Thyroid gland (tissue), 4 donors: ENCODE measurements at regions not wholly inside any gene's neighbourhood (a gene's known extent, or its start where the extent isn't known, plus 50 kb on each side); places are given as distances from the start of the nearest gene placed in this dataset.
A peak's percentile ranks its signal among the peaks of the same experiment; 100 is the strongest.

Experiments
- DNase-seq, 2 donors: peaks; one replicate each; pipeline ENCODE4 v3.0.0-alpha.2; 2019
- H3K27ac ChIP-seq, 3 donors: fragments of 200-600 bp; sonication (generic); 1 replicate in 2 of 3; 2 replicates in 1 of 3; pipeline ENCODE4 v1.5.1; 2016 to 2019; ENCODE audit warnings: mild to moderate bottlenecking in 1 of 3, moderate library complexity in 1 of 3
- H3K27me3 ChIP-seq: fragments of 200-600 bp; sonication (generic); one replicate; pipeline ENCODE4 v1.5.1; 2019
- H3K36me3 ChIP-seq, 2 donors: fragments of 200-600 bp; sonication (generic); one replicate each; pipeline ENCODE4 v1.5.1; 2016 to 2019
- H3K4me1 ChIP-seq, 2 donors: fragments of 200-600 bp; sonication (generic); one replicate each; pipeline ENCODE4 v1.5.1; 2017 to 2019
- H3K4me3 ChIP-seq, 3 donors: fragments of 200-600 bp; sonication (generic); replicated peaks in 1 of 3; 1 replicate in 2 of 3; 2 replicates in 1 of 3; pipeline ENCODE4 v1.5.1; 2016; ENCODE audit warnings: mild to moderate bottlenecking in 1 of 3
- H3K9me3 ChIP-seq: fragments of 200-600 bp; sonication (generic); one replicate; pipeline ENCODE4 v1.5.1; 2017
- CTCF ChIP-seq, 6 experiments: fragments of 200-600 bp in 3 of 6; fragments of 450-650 bp in 3 of 6; sonication (generic) in 3 of 6; IDR thresholded peaks; one replicate each; pipeline ENCODE4 v1.5.1; 2016 to 2019; ENCODE audit warnings: antibody characterized with exemption in 6 of 6, mild to moderate bottlenecking in 2 of 6, inconsistent platforms in 1 of 6, moderate library complexity in 1 of 6
- POLR2A ChIP-seq, 2 donors: fragments of 450-650 bp; IDR thresholded peaks; one replicate each; pipeline ENCODE4 v1.6.1; 2017; ENCODE audit warnings: antibody characterized with exemption in 2 of 2, mild to moderate bottlenecking in 2 of 2, moderate library complexity in 1 of 2
- WGBS, 2 donors: methylation state at CpG; one replicate each; pipeline ENCODE4 v1.1.5; 2017; 5-methylcytosine and 5-hydroxymethylcytosine counted together
- intact Hi-C: fragments of 100-400 bp; cut with DNase I; formaldehyde crosslinking; loops from one replicate; pipeline ENCODE4 v1.15.1; 2023

- DNase-seq, result peak; percentile 46 to 61
- H3K4me3 ChIP-seq, result no peak overlapping the region
- no peak for TF ChIP-seq POLR2A (IDR thresholded peaks at IDR 0.05)
- peak in 5 of 6 experiments; percentile 19 to 72 (median 54) for TF ChIP-seq CTCF (IDR thresholded peaks at IDR 0.05)
Observed at GRCh38 chr17:73998653-73999645, 204.5 kb upstream of the RPL38 start.

GRCh38 chr17:74001145-74001544 is 202.3 kb upstream of the RPL38 start:
- H3K4me1 ChIP-seq, result no peaks in the 10 kb centered on the region
- 22 to 26% methylated on average over 5 of the region's 5 CpGs for WGBS, 2 donors
- intact Hi-C loops, result no loop called here
- DNase-seq, result peak in 1 of 2 donors; percentile 22
- TF ChIP-seq CTCF (IDR thresholded peaks at IDR 0.05) (no peak), POLR2A (IDR thresholded peaks at IDR 0.05) (no peak)
- no peaks in the 10 kb centered on the region for H3K9me3 ChIP-seq
- no peak overlapping the region for H3K27ac ChIP-seq
- H3K4me3 ChIP-seq, result no peak overlapping the region
- H3K27me3 ChIP-seq, result no peaks in the 10 kb centered on the region
- H3K36me3 ChIP-seq, result no peaks in the 10 kb centered on the region

More at GRCh38 chr17:73998653-73999645, 204.5 kb upstream of the RPL38 start:
- Histone ChIP-seq H3K4me1 (no peaks in the 10 kb centered on the region), H3K36me3 (no peaks in the 10 kb centered on the region), H3K27me3 (no peaks in the 10 kb centered on the region), H3K27ac (no peak overlapping the region), H3K9me3 (no peaks in the 10 kb centered on the region)
- intact Hi-C loops, result no loop called here
- 37 to 49% methylated on average over 20 to 23 of the region's 23 CpGs for WGBS, 2 donors

- H3K27ac ChIP-seq, result no peak overlapping the region
- 87 to 88% methylated on average over 5 of the region's 5 CpGs for WGBS, 2 donors
- no peak for DNase-seq
- no peak for TF ChIP-seq POLR2A (IDR thresholded peaks at IDR 0.05)
- no peak for TF ChIP-seq CTCF (IDR thresholded peaks at IDR 0.05)
- H3K4me1 ChIP-seq, result no peaks in the 10 kb centered on the region
- H3K9me3 ChIP-seq, result no peaks in the 10 kb centered on the region
- no peak overlapping the region for H3K4me3 ChIP-seq
- intact Hi-C loops, result no loop called here
- H3K27me3 ChIP-seq, result no peaks in the 10 kb centered on the region
- no peaks in the 10 kb centered on the region for H3K36me3 ChIP-seq
Observed at GRCh38 chr17:74002241-74002640, 201.2 kb upstream of the RPL38 start.

GRCh38 chr17:74004056-74004455 is 199.4 kb upstream of the RPL38 start:
- Histone ChIP-seq H3K27me3 (peaks cover 3% of the 10 kb centered on the region), H3K27ac (no peak overlapping the region), H3K36me3 (no peaks in the 10 kb centered on the region), H3K4me3 (no peak overlapping the region), H3K9me3 (no peaks in the 10 kb centered on the region), H3K4me1 (no peaks in the 10 kb centered on the region)
- TF ChIP-seq POLR2A (IDR thresholded peaks at IDR 0.05) (no peak), CTCF (IDR thresholded peaks at IDR 0.05) (no peak)
- intact Hi-C loops, result no loop called here
- 73 to 80% methylated on average over 7 of the region's 7 CpGs for WGBS, 2 donors
- DNase-seq, result no peak

GRCh38 chr17:74005790-74006189 is 197.7 kb upstream of the RPL38 start:
- intact Hi-C loops, result no loop called here
- H3K4me1 ChIP-seq, result no peaks in the 10 kb centered on the region
- DNase-seq, result no peak
- no peaks in the 10 kb centered on the region for H3K9me3 ChIP-seq
- WGBS, 2 donors, result 70 to 85% methylated on average over 8 to 9 of the region's 9 CpGs
- no peak overlapping the region for H3K27ac ChIP-seq
- H3K4me3 ChIP-seq, result no peak overlapping the region
- H3K27me3 ChIP-seq, result peaks cover 3% of the 10 kb centered on the region
- H3K36me3 ChIP-seq, result no peaks in the 10 kb centered on the region
- TF ChIP-seq CTCF (IDR thresholded peaks at IDR 0.05) (no peak), POLR2A (IDR thresholded peaks at IDR 0.05) (no peak)
